ENCODE measurements at regions not wholly inside any gene's neighbourhood (a gene's known extent, or its start where the extent isn't known, plus 50 kb on each side); places are given as distances from the start of the nearest gene placed in this dataset.

GRCh38 chr12:92076101-92076500, 69.5 kb downstream of the BTG1 start:
- TF ChIP-seq CTCF (conservative IDR thresholded peaks at IDR 0.05), result no peak
- no peak for TF ChIP-seq ZFX (IDR thresholded peaks at IDR 0.05)
